OCI-LY7 (cell line): ENCODE measurements at regions not wholly inside any gene's neighbourhood (a gene's known extent, or its start where the extent isn't known, plus 50 kb on each side); places are given as distances from the start of the nearest gene placed in this dataset.

Experiments used
- BruUV-seq: library from RNA; stranded (reverse); fragments of 400-500 nt; replicated peaks from 2 replicates; lab custom pipeline; 2021; lab: Mats Ljungman, UMichigan
- CTCF ChIA-PET: fragments of 300-600 bp; sonication (Branson Sonifier 250); formaldehyde crosslinking; loops from one replicate; lab custom pipeline; 2022; ENCODE audit warnings: antibody characterized with exemption; ENCODE audit not compliant: unreplicated experiment; lab: Charles Lee
- POLR2A ChIA-PET: fragments of 300-600 bp; sonication (Branson Sonifier 250); formaldehyde crosslinking; loops from one replicate; lab custom pipeline; 2022; ENCODE audit warnings: antibody characterized with exemption; lab: Charles Lee
- DNase-seq: peaks from one replicate; pipeline ENCODE4 v3.0.0-alpha.2; 2015; ENCODE audit warnings: low spot score
- H2AFZ ChIP-seq: fragments of 200-600 bp; sonication (generic), shearing (Covaris generic); 2 replicates; pipeline ENCODE4 v1.6.1; 2014; ENCODE audit warnings: mild to moderate bottlenecking, antibody characterized with exemption, low read length, moderate library complexity
- H3K27ac ChIP-seq: fragments of 200-600 bp; sonication (generic); 2 replicates; pipeline ENCODE4 v1.5.1; 2014; ENCODE audit warnings: mixed run types, low read depth, mild to moderate bottlenecking, moderate library complexity, low read length, inconsistent platforms; ENCODE audit not compliant: poor library complexity, severe bottlenecking
- H3K36me3 ChIP-seq: fragments of 200-600 bp; sonication (generic); 2 replicates; pipeline ENCODE4 v1.6.1; 2014; ENCODE audit warnings: mild to moderate bottlenecking, antibody characterized with exemption, low read length, moderate library complexity, mixed read lengths; ENCODE audit not compliant: insufficient read depth
- H3K4me1 ChIP-seq: fragments of 200-600 bp; sonication (generic); 2 replicates; pipeline ENCODE4 v1.5.1; 2014; ENCODE audit warnings: mild to moderate bottlenecking, low read length; ENCODE audit not compliant: insufficient read depth, poor library complexity, severe bottlenecking
- H3K4me2 ChIP-seq: fragments of 200-600 bp; sonication (generic); 2 replicates; pipeline ENCODE4 v1.6.1; 2014; ENCODE audit warnings: mild to moderate bottlenecking, low read length
- H3K4me3 ChIP-seq: fragments of 200-600 bp; sonication (generic); 2 replicates; pipeline ENCODE4 v1.5.1; 2014; ENCODE audit warnings: mild to moderate bottlenecking, low read depth, low read length; ENCODE audit not compliant: poor library complexity, severe bottlenecking
- H3K79me2 ChIP-seq: fragments of 200-600 bp; sonication (generic); 2 replicates; pipeline ENCODE4 v1.6.1; 2016; ENCODE audit warnings: low read depth, mild to moderate bottlenecking, low read length, moderate library complexity, mixed read lengths; ENCODE audit not compliant: insufficient read depth
- H3K9me2 ChIP-seq: fragments of 200-600 bp; sonication (generic); 2 replicates; pipeline ENCODE4 v1.6.1; 2016; ENCODE audit warnings: mild to moderate bottlenecking, low read length, mixed read lengths; ENCODE audit not compliant: insufficient read depth
- H3K9me3 ChIP-seq: fragments of 200-600 bp; sonication (generic); 2 replicates; pipeline ENCODE4 v1.6.1; 2014; ENCODE audit warnings: mild to moderate bottlenecking, mixed run types, low read length, mixed read lengths
- H4K20me1 ChIP-seq: fragments of 200-600 bp; sonication (generic); 2 replicates; pipeline ENCODE4 v1.6.1; 2014; ENCODE audit warnings: mild to moderate bottlenecking, antibody characterized with exemption, low read length, moderate library complexity, mixed read lengths; ENCODE audit not compliant: insufficient read depth
- CTCF ChIP-seq: fragments of 200-600 bp; sonication (generic); conservative IDR thresholded peaks from 2 replicates; pipeline ENCODE4 v1.5.1; 2014; ENCODE audit warnings: mild to moderate bottlenecking, antibody characterized with exemption, low read length, moderate library complexity, mixed read lengths
- EZH2phosphoT487 ChIP-seq: fragments of 200-600 bp; sonication (generic); IDR thresholded peaks from 2 replicates; pipeline ENCODE4 v1.6.1; 2018; ENCODE audit warnings: low read depth, borderline replicate concordance, mild to moderate bottlenecking, mixed run types, antibody characterized with exemption, low read length, moderate library complexity, mixed read lengths
- intact Hi-C: fragments of 100-400 bp; cut with micrococcal nuclease; formaldehyde crosslinking; loops from one replicate; pipeline ENCODE4 v1.10.0; 2022; ENCODE audit not compliant: unreplicated experiment

GRCh38 chrX:110425222-110426154 lies 66.8 kb downstream of the RTL9 start:
- BruUV-seq, result no TSS peak
- no peaks in the 10 kb centered on the region for H4K20me1 ChIP-seq
- H3K9me2 ChIP-seq, result no peaks in the 10 kb centered on the region
- no peak overlapping the region for H3K27ac ChIP-seq
- H3K9me3 ChIP-seq, result no peaks in the 10 kb centered on the region
- H3K4me1 ChIP-seq, result no peaks in the 10 kb centered on the region
- H2AFZ ChIP-seq, result no peak overlapping the region
- H3K4me2 ChIP-seq, result no peak overlapping the region
- H3K79me2 ChIP-seq, result no peaks in the 10 kb centered on the region
- CTCF ChIA-PET, result no interaction called here
- no peak for DNase-seq
- no peak for TF ChIP-seq CTCF
- TF ChIP-seq EZH2phosphoT487, result no peak
- no peak overlapping the region for H3K4me3 ChIP-seq
- no peaks in the 10 kb centered on the region for H3K36me3 ChIP-seq
- intact Hi-C loops, result no loop called here
- POLR2A ChIA-PET, result no interaction called here

- H3K9me2 ChIP-seq, result no peaks in the 10 kb centered on the region
- no peaks in the 10 kb centered on the region for H3K36me3 ChIP-seq
- no peaks in the 10 kb centered on the region for H3K9me3 ChIP-seq
- no peak for DNase-seq
- no peaks in the 10 kb centered on the region for H3K79me2 ChIP-seq
- no peak overlapping the region for H3K4me3 ChIP-seq
- no TSS peak for BruUV-seq
- no peak for TF ChIP-seq EZH2phosphoT487
- no peak for TF ChIP-seq CTCF
- H3K27ac ChIP-seq, result no peak overlapping the region
- no peaks in the 10 kb centered on the region for H4K20me1 ChIP-seq
- CTCF ChIA-PET, result no interaction called here
- POLR2A ChIA-PET, result no interaction called here
- no peaks in the 10 kb centered on the region for H3K4me1 ChIP-seq
- H3K4me2 ChIP-seq, result no peak overlapping the region
- H2AFZ ChIP-seq, result no peak overlapping the region
- intact Hi-C loops, result no loop called here
Observed at GRCh38 chrX:110426155-110426504, 67.5 kb downstream of the RTL9 start.

GRCh38 chrX:110427076-110427475 lies 68.4 kb downstream of the RTL9 start:
- no peak for TF ChIP-seq CTCF
- TF ChIP-seq EZH2phosphoT487, result no peak
- Histone ChIP-seq H3K4me3 (no peak overlapping the region), H4K20me1 (no peaks in the 10 kb centered on the region), H3K9me3 (no peaks in the 10 kb centered on the region), H3K27ac (no peak overlapping the region), H2AFZ (no peak overlapping the region), H3K36me3 (no peaks in the 10 kb centered on the region), H3K4me2 (no peak overlapping the region), H3K79me2 (no peaks in the 10 kb centered on the region), H3K9me2 (no peaks in the 10 kb centered on the region), H3K4me1 (no peaks in the 10 kb centered on the region)
- no peak for DNase-seq
- ChIA-PET POLR2A (interaction anchor here (0.8 kb wide), 1 partner anchor 24 kb away, joined by 7 read pairs; no protein-coding TSS in a partner anchor), CTCF (no interaction called here)
- no TSS peak for BruUV-seq
- intact Hi-C loops, result no loop called here
